ENCODE measurements at regions not wholly inside any gene's neighbourhood (a gene's known extent, or its start where the extent isn't known, plus 50 kb on each side); places are given as distances from the start of the nearest gene placed in this dataset.

- Histone ChIP-seq H3K36me3 (no peaks in the 10 kb centered on the region), H3K27ac (no peak overlapping the region), H3K9me3 (ENCODE audit: severe bottlenecking) (no peaks in the 10 kb centered on the region), H3K27me3 (ENCODE audit: insufficient read depth, low read depth, severe bottlenecking) (peaks cover 70% of the 10 kb centered on the region), H3K4me3 (ENCODE audit: low read depth, low read length) (no peak overlapping the region)
- TF ChIP-seq CTCF (IDR thresholded peaks at IDR 0.05; ENCODE audit: low read depth, low read length): no peak
- no peak for DNase-seq
Observed at GRCh38 chr20:19025430-19026120, 186.9 kb upstream of the SLC24A3 start.

GRCh38 chr20:19026121-19026878 is 186.1 kb upstream of the SLC24A3 start:
- Histone ChIP-seq H3K36me3 (no peaks in the 10 kb centered on the region), H3K9me3 (ENCODE audit: severe bottlenecking) (no peaks in the 10 kb centered on the region), H3K27ac (no peak overlapping the region), H3K4me3 (ENCODE audit: low read depth, low read length) (no peak overlapping the region), H3K27me3 (ENCODE audit: insufficient read depth, low read depth, severe bottlenecking) (peaks cover 63% of the 10 kb centered on the region)
- DNase-seq: no peak
- TF ChIP-seq CTCF (IDR thresholded peaks at IDR 0.05; ENCODE audit: low read depth, low read length): no peak

- Histone ChIP-seq H3K36me3 (no peaks in the 10 kb centered on the region), H3K9me3 (ENCODE audit: severe bottlenecking) (no peaks in the 10 kb centered on the region), H3K27ac (no peak overlapping the region), H3K27me3 (ENCODE audit: insufficient read depth, low read depth, severe bottlenecking) (peaks cover 57% of the 10 kb centered on the region), H3K4me3 (ENCODE audit: low read depth, low read length) (no peak overlapping the region)
- no peak for DNase-seq
- TF ChIP-seq CTCF (IDR thresholded peaks at IDR 0.05; ENCODE audit: low read depth, low read length): 0 out of 2 replicates have a peak, but pooled peaks have one; percentile 23
Observed at GRCh38 chr20:19026901-19027644, 185.4 kb upstream of the SLC24A3 start.

- Histone ChIP-seq H3K27ac (no peak overlapping the region), H3K27me3 (ENCODE audit: insufficient read depth, low read depth, severe bottlenecking) (peaks cover 52% of the 10 kb centered on the region), H3K4me3 (ENCODE audit: low read depth, low read length) (no peak overlapping the region), H3K36me3 (no peaks in the 10 kb centered on the region), H3K9me3 (ENCODE audit: severe bottlenecking) (no peaks in the 10 kb centered on the region)
- no peak for DNase-seq
- no peak for TF ChIP-seq CTCF (IDR thresholded peaks at IDR 0.05; ENCODE audit: low read depth, low read length)
Observed at GRCh38 chr20:19027971-19028370, 184.5 kb upstream of the SLC24A3 start.

GRCh38 chr20:19041787-19042186 is 170.7 kb upstream of the SLC24A3 start:
- Histone ChIP-seq H3K27ac (no peak overlapping the region), H3K4me3 (ENCODE audit: low read depth, low read length) (no peak overlapping the region), H3K36me3 (no peaks in the 10 kb centered on the region), H3K27me3 (ENCODE audit: insufficient read depth, low read depth, severe bottlenecking) (peaks cover 43% of the 10 kb centered on the region), H3K9me3 (ENCODE audit: severe bottlenecking) (no peaks in the 10 kb centered on the region)
- no peak for TF ChIP-seq CTCF (IDR thresholded peaks at IDR 0.05; ENCODE audit: low read depth, low read length)
- no peak for DNase-seq
